SK-N-SH (cell line): ENCODE measurements at regions not wholly inside any gene's neighbourhood (a gene's known extent, or its start where the extent isn't known, plus 50 kb on each side); places are given as distances from the start of the nearest gene placed in this dataset.

Experiments used
- CTCF ChIA-PET: fragments of 300-600, 350-600 bp; formaldehyde crosslinking; extraction: SDS; loops from one replicate; lab custom pipeline; 2021; lab: Yijun Ruan, JAX
- POLR2A ChIA-PET: fragments of 350-600 bp; sonication (Branson Sonifier 250); formaldehyde crosslinking; extraction: SDS; loops from one replicate; lab custom pipeline; 2020; ENCODE audit warnings: antibody characterized with exemption, inconsistent platforms; lab: Yijun Ruan, JAX
- DNase-seq: peaks from one replicate; pipeline ENCODE4 v3.0.0; 2012
- H2AFZ ChIP-seq: fragments of 200-600 bp; sonication (generic); 2 replicates; pipeline ENCODE4 v1.8.1; 2016; ENCODE audit warnings: antibody characterized with exemption, mild to moderate bottlenecking, low read depth
- H3F3A ChIP-seq: fragments of 200-600 bp; sonication (generic); replicated peaks from 2 replicates; pipeline ENCODE3; 2016; ENCODE audit warnings: antibody characterized with exemption, mild to moderate bottlenecking; ENCODE audit not compliant: insufficient read depth
- H3K27ac ChIP-seq, 2 experiments: fragments of 200-500 bp in 1 of 2; fragments of 200-600 bp in 1 of 2; sonication (Bioruptor generic) in 1 of 2; sonication (generic), shearing (Covaris generic) in 1 of 2; 2 replicates each; pipeline versions ENCODE4 v1.5.1 to v1.6.1; 2014 to 2016; ENCODE audit warnings: low read depth in 2 of 2, inconsistent platforms in 1 of 2, low read length in 1 of 2, mild to moderate bottlenecking in 1 of 2, mixed read lengths in 1 of 2
- H3K27me3 ChIP-seq: fragments of 200-600 bp; sonication (generic), shearing (Covaris generic); 2 replicates; pipeline ENCODE4 v1.6.1; 2016; ENCODE audit warnings: mixed run types; ENCODE audit not compliant: insufficient read depth
- H3K36me3 ChIP-seq, 2 experiments: fragments of 200-500 bp in 1 of 2; fragments of 200-600 bp in 1 of 2; sonication (Bioruptor generic) in 1 of 2; sonication (generic) in 1 of 2; replicated peaks in 1 of 2; 2 replicates each; pipeline versions ENCODE3 to v1.5.1; 2014 to 2016; ENCODE audit warnings: low read length in 1 of 2, mild to moderate bottlenecking in 1 of 2; ENCODE audit not compliant: insufficient read depth in 2 of 2, control insufficient read depth in 1 of 2
- H3K4me1 ChIP-seq, 2 experiments: fragments of 200-500 bp in 1 of 2; fragments of 200-600 bp in 1 of 2; sonication (Bioruptor generic) in 1 of 2; sonication (generic), shearing (Covaris generic) in 1 of 2; 2 replicates each; pipeline versions ENCODE4 v1.5.1 to v1.6.1; 2014 to 2016; ENCODE audit warnings: low read depth in 1 of 2, low read length in 1 of 2, mixed run types in 1 of 2; ENCODE audit not compliant: insufficient read depth in 2 of 2, control insufficient read depth in 1 of 2
- H3K4me2 ChIP-seq: fragments of 200-600 bp; sonication (generic), shearing (Covaris generic); 2 replicates; pipeline ENCODE4 v1.6.1; 2017; ENCODE audit warnings: mixed run types
- H3K4me3 ChIP-seq, 2 experiments: fragments of 200-500 bp in 1 of 2; fragments of 200-600 bp in 1 of 2; sonication (Bioruptor generic) in 1 of 2; sonication (generic), shearing (Covaris generic) in 1 of 2; 2 replicates each; pipeline versions ENCODE4 v1.5.1 to v1.8.1; 2014 to 2016; ENCODE audit warnings: low read depth in 2 of 2, inconsistent platforms in 1 of 2, low read length in 1 of 2, mild to moderate bottlenecking in 1 of 2, mixed read lengths in 1 of 2, moderate library complexity in 1 of 2
- H3K79me2 ChIP-seq: fragments of 200-600 bp; sonication (generic); 2 replicates; pipeline ENCODE4 v1.8.1; 2017; ENCODE audit warnings: mild to moderate bottlenecking; ENCODE audit not compliant: insufficient read depth
- H3K9ac ChIP-seq: fragments of 200-600 bp; sonication (generic); 2 replicates; pipeline ENCODE4 v1.6.1; 2017; ENCODE audit warnings: mixed run types
- H3K9me2 ChIP-seq: fragments of 200-600 bp; sonication (generic); 2 replicates; pipeline ENCODE4 v1.6.1; 2017; ENCODE audit warnings: mixed run types
- H3K9me3 ChIP-seq: fragments of 200-600 bp; sonication (generic); 2 replicates; pipeline ENCODE4 v1.6.1; 2017; ENCODE audit warnings: mixed run types, mild to moderate bottlenecking, moderate library complexity
- H4K20me1 ChIP-seq: fragments of 200-600 bp; sonication (generic); 2 replicates; pipeline ENCODE4 v1.6.1; 2017; ENCODE audit warnings: mild to moderate bottlenecking, mixed run types; ENCODE audit not compliant: insufficient read depth
- ELF1 ChIP-seq: IDR thresholded peaks from 2 replicates; pipeline ENCODE4 v1.4.0; 2012
- FOSL2 ChIP-seq: IDR thresholded peaks from 2 replicates; pipeline ENCODE4 v1.4.0; 2012; ENCODE audit warnings: low read depth, mild to moderate bottlenecking, moderate library complexity, borderline replicate concordance
- FOXJ3 ChIP-seq: sonication (generic); formaldehyde crosslinking; IDR thresholded peaks from 2 replicates; pipeline ENCODE4 v1.5.1; 2020; ENCODE audit warnings: mild to moderate bottlenecking, missing genetic modification reagents
- GABPA ChIP-seq: IDR thresholded peaks from 2 replicates; pipeline ENCODE4 v1.4.0; 2012; ENCODE audit warnings: low read depth, mild to moderate bottlenecking
- GATA2 ChIP-seq: sonication (generic); formaldehyde crosslinking; IDR thresholded peaks from 2 replicates; pipeline ENCODE4 v1.5.0; 2020; ENCODE audit warnings: mild to moderate bottlenecking, missing genetic modification reagents
- IRF3 ChIP-seq: fragments of 150-350 bp; IDR thresholded peaks from 2 replicates; pipeline ENCODE4 v1.6.1; 2016; ENCODE audit warnings: mild to moderate bottlenecking, low read depth, low read length
- MEF2A ChIP-seq: IDR thresholded peaks from 2 replicates; pipeline ENCODE4 v1.4.0; 2012; ENCODE audit warnings: low read depth, borderline replicate concordance
- NFIC ChIP-seq: IDR thresholded peaks from 2 replicates; pipeline ENCODE4 v1.4.0; 2012; ENCODE audit warnings: borderline replicate concordance
- NRF1 ChIP-seq: IDR thresholded peaks from 2 replicates; pipeline ENCODE4 v1.6.1; 2012; ENCODE audit warnings: low read depth, mild to moderate bottlenecking, low read length
- PBX3 ChIP-seq: IDR thresholded peaks from 2 replicates; pipeline ENCODE4; 2012
- POLR2AphosphoS5 ChIP-seq: IDR thresholded peaks from 2 replicates; pipeline ENCODE4 v1.6.1; 2012; ENCODE audit warnings: low read depth, low read length
- RCOR1 ChIP-seq: fragments of 150-350 bp; IDR thresholded peaks from 2 replicates; pipeline ENCODE4 v1.6.1; 2017; ENCODE audit warnings: antibody characterized with exemption, low read length
- RFX5 ChIP-seq: IDR thresholded peaks from 2 replicates; pipeline ENCODE4 v1.6.1; 2012; ENCODE audit warnings: mild to moderate bottlenecking, improper control_type of control experiment, low read length
- RXRA ChIP-seq: IDR thresholded peaks from 2 replicates; pipeline ENCODE4 v1.4.0; 2012; ENCODE audit warnings: low read depth, mild to moderate bottlenecking, borderline replicate concordance
- SIN3A ChIP-seq: IDR thresholded peaks from 2 replicates; pipeline ENCODE4 v1.6.1; 2012; ENCODE audit warnings: low read depth, mild to moderate bottlenecking, low read length, moderate library complexity, borderline replicate concordance
- SMC3 ChIP-seq: IDR thresholded peaks from 2 replicates; pipeline ENCODE4 v1.6.1; 2012; ENCODE audit warnings: low read depth, low read length, improper control_type of control experiment
- TAF1 ChIP-seq: IDR thresholded peaks from 2 replicates; pipeline ENCODE4 v1.6.1; 2012; ENCODE audit warnings: low read depth, mild to moderate bottlenecking, low read length, moderate library complexity, borderline replicate concordance
- USF1 ChIP-seq: IDR thresholded peaks from 2 replicates; pipeline ENCODE4 v1.4.0; 2012; ENCODE audit warnings: low read depth, borderline replicate concordance
- YY1 ChIP-seq: IDR thresholded peaks from 2 replicates; pipeline ENCODE4 v1.4.0; 2012; ENCODE audit warnings: low read depth, mild to moderate bottlenecking
- ZBTB33 ChIP-seq: IDR thresholded peaks from 2 replicates; pipeline ENCODE4 v1.4.0; 2012; ENCODE audit warnings: low read depth, borderline replicate concordance
- WGBS: methylation state at CpG from one replicate; pipeline ENCODE4 v1.1.6; 2017; ENCODE audit warnings: low lambda C conversion rate; 5-methylcytosine and 5-hydroxymethylcytosine counted together

- ChIA-PET POLR2A (no interaction called here), CTCF (no interaction called here)
- H3K9me3 ChIP-seq = no peaks in the 10 kb centered on the region
- H3K36me3 ChIP-seq = no peaks in the 10 kb centered on the region
- H3K9ac ChIP-seq = no peak overlapping the region
- no peak for DNase-seq
- no peak overlapping the region for H3K4me2 ChIP-seq
- no peaks in the 10 kb centered on the region for H3F3A ChIP-seq
- peak overlapping the region in 1 of 2 experiments; percentile 39; a peak in 1 of 4 replicates for H3K27ac ChIP-seq
- no peaks in the 10 kb centered on the region for H3K79me2 ChIP-seq
- no peak overlapping the region for H3K4me3 ChIP-seq
- TF ChIP-seq MEF2A (no peak), GABPA (no peak), GATA2 (no peak), FOXJ3 (no peak), PBX3 (no peak), RFX5 (no peak), ZBTB33 (no peak), SIN3A (no peak), RCOR1 (no peak), FOSL2 (no peak), IRF3 (no peak), ELF1 (no peak), NRF1 (no peak), RXRA (no peak), NFIC (no peak), POLR2AphosphoS5 (no peak), YY1 (no peak), USF1 (no peak), TAF1 (no peak), SMC3 (no peak)
- 39% methylated on average over 5 of the region's 5 CpGs for WGBS
- no peaks in the 10 kb centered on the region for H3K9me2 ChIP-seq
- H4K20me1 ChIP-seq = no peaks in the 10 kb centered on the region
- H2AFZ ChIP-seq = no peak overlapping the region
- H3K27me3 ChIP-seq = no peaks in the 10 kb centered on the region
- peaks cover 0 to 10% of the 10 kb centered on the region in 2 experiments; a peak in 1 of 4 replicates for H3K4me1 ChIP-seq
These were observed 296.8 kb downstream of the ICE1 start for GRCh38 chr5:5719292-5719691.
